Right renal cortex interstitium (tissue), 3 donors: ENCODE measurements at regions not wholly inside any gene's neighbourhood (a gene's known extent, or its start where the extent isn't known, plus 50 kb on each side); places are given as distances from the start of the nearest gene placed in this dataset.
"Not testable (repeated sequence)": the region's sequence is repeated elsewhere in the genome, so short reads cannot be mapped to it uniquely, and the experiment has no call there.

Experiments
- DNase-seq, 3 donors: peaks; one replicate each; pipeline ENCODE4 v3.0.0-alpha.2; 2013; ENCODE audit warnings: low read depth in 3 of 3, low spot score in 2 of 3

DNA sequence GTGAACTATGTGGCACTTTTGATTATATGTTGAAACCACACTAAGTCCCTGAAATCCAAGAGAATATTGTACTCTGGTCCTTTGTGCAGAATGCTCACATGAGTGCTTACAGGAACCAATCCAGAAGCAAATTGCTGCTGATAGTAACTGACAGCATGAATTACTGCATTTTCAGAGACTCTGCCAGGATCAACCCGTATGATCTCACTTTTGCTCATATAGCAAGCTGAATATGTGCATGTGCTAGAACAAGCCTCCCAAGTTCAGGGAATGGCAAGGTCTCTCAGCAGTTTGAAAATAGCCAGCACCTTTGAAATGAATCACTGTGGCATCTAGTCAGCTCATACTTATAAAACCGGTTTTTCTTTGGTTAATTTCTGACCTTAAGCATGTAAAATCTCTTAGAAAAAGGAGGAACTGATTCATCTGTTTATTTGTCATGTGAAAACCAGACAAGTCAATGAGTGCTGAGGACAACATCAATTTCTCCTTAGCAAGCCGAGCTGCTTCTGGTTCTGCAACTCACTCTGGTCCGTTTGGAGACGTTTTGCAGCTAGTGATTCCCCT lies 215.7 kb upstream of the ELL2 start:
- no peak for DNase-seq

DNA sequence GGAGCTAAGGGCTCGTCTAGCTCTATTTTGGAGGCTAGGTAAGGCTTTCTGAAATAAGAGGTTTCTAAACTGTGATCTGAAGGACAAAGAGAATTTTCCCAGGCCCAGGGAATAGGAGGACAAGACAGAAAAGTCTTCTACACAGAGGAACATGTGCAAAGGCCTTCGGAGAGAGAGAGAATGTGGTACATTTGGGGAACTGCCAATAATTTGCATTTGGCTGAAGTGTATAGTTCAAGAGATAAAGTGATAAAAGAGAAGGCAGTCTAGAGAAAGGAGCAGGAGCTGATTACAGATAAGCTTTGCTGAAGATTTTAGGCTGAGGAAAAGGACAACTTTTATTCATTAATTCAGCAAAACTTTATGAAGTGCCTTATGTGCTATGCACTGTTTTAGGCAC lies 214.4 kb upstream of the ELL2 start:
- DNase-seq = no peak

DNA sequence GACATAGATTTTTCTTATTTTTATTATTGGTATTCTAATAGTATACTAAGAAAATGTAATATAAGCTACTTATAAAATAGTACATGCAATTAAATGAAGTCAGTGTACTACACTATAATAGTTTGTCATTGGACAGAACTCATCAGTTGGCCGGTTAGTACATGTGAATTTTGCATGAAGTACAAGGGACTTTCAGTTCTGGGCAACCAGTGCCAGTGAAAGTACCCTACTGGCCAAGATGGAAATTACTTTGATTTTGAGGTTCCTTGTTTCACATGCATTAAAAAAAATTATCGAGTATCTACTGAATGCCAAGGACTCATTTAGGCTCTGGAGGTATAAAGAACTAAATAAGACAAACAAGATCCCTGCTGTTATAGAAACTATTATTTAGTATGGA lies 213.4 kb upstream of the ELL2 start:
- DNase-seq = no peak

DNA sequence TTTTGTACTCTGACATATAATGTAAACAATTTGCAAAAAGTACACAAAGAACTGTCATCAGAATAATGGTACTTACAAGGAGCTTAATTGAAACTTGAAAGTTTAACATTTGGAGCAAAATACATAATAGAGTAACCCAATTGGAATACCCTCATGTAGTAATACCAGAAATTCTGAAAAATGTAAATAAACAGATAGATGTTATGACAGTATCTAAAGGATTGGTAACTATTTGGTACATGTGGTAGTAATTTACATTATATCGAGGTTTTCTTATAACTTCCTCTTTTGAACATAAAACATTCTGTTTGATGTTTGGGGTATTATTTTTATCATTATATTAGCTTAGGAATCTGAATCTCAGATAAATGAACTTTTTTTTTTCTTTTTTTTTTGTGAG lies 211.7 kb upstream of the ELL2 start:
- no peak for DNase-seq

DNA sequence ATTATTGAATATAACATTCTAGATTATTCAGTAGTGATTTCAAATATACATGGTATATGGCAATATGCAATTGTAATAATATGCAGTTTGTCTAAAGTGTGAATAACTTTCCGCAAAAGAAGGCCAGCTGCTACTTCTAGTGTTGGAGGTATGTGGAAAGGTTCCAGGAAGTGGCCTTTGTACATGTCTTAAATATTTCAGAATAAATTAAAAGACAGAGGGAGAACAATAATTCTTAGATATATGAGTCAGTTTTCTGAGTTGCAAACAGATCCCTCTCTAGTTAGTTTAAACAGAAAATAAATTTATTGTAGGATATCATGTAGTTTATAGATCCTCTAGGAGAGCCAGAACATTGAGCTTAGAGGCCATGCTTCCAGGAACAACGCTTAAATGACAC lies 210.8 kb upstream of the ELL2 start:
- no peak for DNase-seq

DNA sequence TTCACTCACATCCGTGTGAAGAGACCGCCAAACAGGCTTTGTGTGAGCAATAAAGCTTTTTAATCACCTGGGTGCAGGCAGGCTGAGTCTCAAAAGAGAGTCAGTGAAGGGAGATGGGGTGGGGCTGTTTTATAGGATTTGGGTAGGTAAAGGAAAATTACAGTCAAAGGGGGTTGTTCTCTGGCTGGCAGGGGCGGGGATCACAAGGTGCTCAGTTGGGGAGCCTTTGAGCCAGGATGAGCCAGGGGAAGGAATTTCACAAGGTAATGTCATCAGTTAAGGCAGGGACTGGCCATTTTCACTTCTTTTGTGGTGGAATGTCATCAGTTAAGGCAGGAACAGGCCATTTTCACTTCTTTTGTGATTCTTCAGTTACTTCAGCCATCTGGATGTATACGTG lies 210.3 kb upstream of the ELL2 start:
- DNase-seq = not testable (repeated sequence)

DNA sequence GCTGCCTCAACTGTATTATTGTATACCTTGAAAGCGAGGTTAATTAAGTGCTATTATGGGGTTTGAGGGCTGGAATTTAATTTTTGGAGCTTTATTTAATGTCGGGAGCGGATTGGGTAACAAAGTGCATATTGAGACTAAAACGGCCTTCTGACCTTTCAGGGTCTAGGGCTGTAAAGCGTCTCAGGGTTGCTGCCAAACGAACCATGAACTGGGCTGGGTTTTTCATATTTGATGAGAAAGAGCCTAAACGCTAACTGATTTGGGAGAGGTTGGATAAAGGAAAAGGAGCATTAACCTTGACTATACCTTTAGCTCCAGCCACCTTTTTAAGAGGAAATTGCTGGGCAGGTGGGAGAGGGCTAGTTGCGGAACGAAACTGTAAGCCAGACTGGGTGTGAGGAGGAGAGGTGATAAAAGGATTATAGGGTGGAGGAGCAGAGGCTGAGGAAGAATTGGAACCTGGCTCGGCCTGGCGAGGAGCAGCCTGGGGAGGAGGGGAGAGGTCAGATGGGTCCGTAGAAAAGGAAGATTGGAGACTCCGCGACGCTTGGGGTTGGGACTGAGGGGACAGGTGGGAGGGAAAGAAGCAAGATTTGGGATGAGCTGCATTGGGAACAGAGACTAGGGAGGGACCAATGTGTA lies 209.0 kb upstream of the ELL2 start:
- not testable (repeated sequence) for DNase-seq

DNA sequence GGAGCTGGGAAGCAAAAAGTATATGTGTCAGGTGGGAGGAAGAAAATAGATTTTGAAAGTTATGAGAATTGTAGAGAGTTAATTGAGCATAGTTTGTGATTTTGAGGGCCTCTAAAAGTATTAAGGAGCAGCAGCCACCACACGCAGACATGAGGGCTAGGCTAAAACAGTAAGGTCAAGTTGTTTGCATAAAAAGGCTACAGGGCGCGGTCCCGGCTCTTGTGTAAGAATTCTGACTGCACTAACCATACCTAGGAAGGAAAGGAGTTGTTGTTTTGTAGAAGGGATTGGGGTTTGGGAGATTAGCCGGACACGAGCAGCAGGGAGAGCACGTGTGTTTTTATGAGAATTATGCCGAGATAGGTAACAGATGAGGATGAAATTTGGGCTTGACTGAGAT lies 207.2 kb upstream of the ELL2 start:
- not testable (repeated sequence) for DNase-seq

DNA sequence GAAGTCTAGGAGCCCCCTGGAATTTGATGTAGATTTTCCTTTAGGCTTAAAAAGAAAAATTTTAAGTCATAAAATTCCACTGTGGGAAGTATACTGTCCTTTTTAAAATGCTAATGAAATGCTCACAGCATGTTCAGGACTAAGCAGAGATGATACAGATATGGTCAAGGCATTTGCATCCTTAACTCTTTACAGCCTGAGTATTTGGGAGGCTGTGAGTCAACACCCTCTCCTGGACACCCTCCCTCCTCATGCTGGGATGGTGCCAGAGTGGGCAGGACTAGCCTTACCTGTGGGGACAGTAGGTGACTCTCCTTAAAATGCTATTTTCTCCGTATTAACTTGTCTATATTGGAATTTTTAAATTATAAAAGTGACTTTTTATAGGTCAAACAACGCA lies 197.4 kb upstream of the ELL2 start:
- DNase-seq = no peak

DNA sequence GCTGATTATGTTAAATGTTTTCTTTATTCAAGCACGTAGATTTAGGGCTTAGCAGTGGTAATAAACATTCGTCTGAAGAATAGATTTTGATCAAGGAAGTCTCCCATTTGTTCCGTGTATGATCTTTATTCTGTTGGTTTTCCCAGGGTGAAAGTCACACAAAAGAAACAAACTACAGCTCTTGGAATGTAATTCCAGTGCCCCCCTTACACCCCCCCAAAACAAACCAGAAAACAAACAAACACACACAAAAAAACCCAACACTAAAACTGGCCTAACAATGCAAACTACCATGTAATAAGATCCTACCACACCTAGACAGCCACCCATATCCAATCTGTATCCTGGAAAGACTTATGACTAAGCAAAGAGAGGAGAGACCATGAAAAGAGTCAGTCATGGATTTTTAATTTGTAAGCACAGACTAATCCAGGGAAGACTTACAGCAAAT lies 196.2 kb upstream of the ELL2 start:
- no peak for DNase-seq

DNA sequence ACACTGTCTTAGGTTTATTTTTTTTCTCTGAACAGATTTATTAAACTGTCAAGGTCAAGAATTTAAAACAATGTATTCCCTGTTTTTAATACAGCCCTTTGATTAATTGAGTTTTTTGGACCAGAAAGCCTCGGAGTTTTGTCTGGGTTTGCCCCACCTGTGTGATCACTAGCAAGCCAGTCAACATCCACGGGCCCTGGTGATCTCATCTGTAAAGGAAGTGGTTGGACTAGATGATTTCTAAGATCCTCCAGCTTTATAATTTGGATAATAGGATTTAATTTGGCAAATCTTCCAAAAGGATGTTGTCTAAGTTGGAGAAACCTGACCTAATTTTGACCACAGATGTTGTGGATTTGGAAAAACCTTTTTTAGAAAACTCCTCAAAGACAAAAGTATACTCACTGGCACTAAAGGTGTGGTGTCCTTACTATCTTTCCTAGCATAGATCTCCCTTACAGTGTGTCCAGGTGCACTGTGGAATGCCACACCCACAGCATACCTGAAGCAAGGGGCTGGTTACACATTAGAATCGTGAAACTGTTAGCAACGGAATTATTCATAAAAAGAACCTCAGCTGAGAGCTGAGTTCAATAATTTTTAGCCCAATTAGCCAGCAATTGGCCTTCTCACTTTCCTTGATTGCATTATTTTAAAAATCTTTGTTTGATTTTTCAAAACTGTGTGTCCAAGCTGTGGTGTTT lies 195.6 kb upstream of the ELL2 start:
- no peak for DNase-seq

DNA sequence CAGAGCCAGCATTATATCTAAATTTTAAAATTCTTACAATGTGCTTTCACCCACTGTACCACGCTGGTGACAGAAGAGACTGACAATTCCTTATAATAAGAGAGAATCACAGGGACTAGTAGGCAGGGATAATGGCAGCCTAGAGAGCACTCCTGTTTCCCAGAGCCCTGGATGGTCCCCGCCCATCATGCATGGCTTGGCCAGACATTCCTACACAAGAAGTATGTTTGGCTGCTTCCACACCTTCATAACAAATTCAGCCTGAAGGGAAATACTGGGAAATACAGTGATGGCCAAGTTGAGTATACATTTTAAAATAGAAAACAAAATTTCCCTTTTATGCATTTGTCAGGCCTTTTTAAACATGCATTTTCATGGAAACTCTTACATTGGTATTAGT lies 193.5 kb upstream of the ELL2 start:
- DNase-seq = no peak

DNA sequence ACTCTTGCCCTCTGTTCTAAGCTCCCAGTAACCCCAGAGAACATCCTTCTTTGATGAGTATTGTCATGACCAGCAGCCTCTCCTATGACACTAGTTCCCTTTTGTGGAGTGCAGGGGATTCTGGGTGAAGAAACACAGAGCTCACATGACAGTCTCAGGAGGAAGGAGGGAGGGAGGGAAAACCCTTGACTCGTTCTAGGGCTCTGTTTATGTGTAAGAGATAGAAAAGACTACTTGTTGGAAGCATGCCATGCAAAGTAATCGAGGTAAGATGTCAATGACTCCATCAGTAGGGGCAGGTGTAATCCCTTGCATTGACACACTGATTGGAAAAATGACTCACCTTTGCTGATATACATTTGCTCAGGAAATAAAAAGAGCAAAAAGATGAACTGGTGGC lies 190.2 kb upstream of the ELL2 start:
- DNase-seq = no peak

DNA sequence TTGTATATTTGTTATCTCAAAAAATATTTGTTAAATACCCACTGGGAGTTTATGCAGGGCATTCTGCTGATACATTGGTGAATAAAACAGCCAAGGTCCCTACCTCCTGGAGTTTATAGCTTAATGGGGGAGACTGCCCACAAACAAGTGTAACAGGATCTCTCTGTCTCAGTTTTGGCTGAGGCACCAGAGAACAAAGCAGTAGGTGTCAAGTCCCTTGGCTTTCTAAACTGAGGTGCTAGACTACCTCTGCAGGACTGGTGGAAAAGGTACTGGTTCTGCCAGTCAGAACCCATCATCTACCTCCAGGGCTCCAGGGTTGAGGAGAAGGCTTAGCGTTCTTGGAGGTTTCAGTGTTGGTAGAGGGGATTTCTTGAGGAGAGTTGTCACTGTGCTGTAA lies 188.4 kb upstream of the ELL2 start:
- DNase-seq = no peak

DNA sequence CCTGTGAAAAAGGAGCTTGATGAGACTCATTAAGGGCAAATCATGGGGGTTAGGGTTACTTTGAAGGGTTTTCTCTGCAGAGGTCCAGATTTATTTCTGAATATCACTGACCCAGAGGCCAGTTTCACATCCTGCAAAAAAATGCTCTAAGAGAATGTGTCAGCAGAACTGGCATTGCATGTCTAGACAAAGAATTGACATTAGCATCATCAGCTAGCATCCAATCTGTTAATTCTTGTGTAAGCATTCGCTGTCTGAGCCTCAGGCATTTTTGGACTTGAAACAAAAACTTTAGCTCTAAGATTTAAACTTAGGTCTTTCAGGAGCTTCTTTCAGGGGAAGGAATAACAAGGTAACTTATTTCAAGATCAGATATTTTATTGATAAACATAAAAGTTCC lies 187.9 kb upstream of the ELL2 start:
- no peak for DNase-seq

DNA sequence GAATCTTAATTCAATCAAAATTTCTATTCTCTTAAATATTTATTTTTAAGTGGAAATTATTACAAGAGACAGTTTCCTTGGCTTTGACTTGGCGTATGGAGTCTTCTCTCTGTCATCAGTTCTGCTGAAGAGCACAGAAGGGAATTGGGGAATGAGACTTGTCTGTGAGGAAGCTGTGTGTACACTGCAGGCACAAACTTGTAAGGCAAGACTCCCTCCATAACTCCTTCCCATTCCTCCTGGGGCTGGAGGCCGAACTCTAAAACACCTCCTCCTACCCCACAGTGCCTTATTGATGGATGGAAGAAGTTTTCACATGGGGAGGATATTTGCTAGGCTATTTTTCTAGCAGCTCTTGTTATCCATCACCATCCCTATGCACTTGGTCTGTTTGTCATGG lies 187.4 kb upstream of the ELL2 start:
- no peak for DNase-seq

DNA sequence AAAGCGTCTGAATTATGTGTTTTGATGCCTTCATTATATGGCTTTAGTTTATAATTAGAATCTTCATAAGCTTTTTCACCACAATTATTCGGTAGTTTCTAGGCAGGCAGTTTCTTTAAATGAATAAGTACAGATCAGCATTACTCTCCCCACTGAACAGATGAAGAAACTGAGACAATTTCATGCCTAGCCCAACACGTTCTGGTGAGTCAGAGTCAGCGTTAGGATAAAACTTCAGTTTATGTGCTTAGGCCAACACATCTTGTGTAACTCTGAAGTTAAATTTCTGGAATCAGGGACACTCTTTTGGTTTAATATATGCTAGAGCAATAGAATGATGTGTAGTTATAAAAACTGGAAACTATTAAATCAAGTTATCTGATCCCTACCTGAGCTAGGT lies 186.7 kb upstream of the ELL2 start:
- DNase-seq = no peak

DNA sequence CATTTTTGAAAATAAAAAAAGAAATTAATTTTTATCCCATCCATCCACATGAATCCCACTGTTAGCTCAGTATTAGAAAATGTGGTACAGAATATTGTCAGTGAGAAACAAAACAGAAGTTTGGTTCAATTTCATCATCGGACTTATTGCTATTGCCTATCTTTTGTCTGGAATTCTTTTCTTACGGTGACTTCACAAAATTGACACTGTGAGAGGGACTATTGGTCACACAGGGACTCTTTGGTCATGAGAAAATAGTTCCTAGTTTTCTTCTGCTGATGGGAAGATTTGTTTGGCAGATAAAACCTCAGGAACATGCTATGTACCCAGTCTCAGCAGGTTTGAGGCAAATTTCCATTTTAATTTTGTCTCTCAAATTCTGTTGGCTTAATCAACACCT lies 186.2 kb upstream of the ELL2 start:
- DNase-seq = no peak

DNA sequence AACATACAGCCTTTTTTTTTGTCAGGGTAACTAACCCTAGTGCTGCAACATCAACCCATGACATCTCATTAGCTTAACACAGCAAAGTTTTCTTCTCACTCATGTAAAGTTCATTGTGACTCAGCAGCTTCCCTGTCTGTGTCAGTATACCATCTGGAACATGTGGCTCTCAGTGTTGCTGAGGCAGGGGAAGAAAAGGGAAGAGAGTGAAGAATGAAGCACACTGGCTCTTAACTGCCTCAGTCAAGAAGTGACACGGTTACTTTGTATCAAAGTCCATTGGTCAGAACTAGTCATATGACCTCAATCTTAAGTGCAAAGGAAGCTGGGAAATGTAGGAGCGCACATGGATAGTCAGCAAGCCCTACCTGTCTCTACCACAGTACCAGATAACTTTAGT lies 185.0 kb upstream of the ELL2 start:
- no peak for DNase-seq

DNA sequence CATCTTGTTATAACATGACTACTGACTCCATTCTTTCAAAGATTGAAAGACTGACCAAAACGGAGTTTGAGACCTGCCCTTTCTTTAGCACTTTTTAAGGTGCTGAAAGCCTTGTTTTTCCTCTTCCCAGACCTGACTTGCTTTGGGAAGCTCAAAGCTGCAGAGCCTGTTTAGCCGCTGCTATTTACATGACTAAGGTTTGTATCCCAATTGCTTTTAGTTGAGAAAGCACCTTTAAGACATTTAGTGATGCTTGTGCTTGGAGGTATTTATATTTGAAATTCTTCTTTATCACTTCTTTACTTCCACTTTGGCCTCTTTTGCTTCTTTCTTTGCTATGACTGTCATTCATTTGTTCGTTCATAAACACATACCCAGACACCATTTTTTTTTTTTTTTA lies 182.6 kb upstream of the ELL2 start:
- no peak for DNase-seq

DNA sequence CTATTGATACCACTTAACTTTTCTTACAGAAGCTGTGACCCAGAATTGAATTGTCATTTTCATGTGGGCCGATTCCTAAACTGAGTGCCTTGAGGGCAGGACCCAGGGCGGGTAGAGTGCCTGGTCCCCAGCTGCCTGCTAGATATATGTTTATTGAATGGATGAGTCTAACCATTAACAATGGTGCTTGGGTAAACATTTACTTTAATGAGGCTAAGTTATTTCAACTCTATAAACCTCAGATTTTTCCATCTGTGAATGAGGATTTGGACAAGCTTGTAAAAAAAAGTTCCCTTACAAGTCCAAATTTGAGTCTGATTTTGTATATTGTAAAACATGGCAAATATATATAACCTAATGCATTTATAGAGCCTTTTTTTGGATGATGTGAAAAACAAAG lies 181.8 kb upstream of the ELL2 start:
- DNase-seq = no peak

DNA sequence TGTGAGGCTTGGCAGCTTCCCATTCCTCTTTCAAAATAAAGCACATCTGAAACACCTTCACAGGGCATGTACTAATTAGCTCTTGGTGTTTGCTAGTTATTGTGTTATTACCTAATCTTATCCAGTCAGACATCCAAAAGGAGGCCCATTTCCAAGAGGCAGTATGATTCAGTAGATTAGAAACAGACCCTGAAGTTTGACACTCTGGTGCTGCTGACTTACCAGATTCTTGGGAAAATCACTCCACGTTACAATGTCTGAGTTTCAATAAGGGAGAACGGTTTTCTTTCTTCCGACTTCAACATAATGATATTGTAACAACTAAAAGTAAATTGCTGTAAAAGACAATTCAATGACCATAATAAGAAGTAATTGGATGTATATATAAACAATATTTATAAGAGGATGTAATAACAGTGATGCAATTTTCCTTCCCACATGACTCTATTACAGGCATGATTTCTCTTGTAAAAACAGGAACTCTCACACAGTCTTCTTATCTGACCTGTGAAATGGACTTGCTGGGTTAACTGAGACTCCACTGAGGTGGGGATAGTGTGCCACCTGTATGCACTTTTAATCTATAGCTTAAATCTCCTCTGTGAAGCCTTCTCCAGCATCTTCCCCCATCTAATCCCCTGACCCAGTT lies 181.3 kb upstream of the ELL2 start:
- no peak for DNase-seq
